A549 (cell line): ENCODE measurements at regions not wholly inside any gene's neighbourhood (a gene's known extent, or its start where the extent isn't known, plus 50 kb on each side); places are given as distances from the start of the nearest gene placed in this dataset.
"Not testable (repeated sequence)": the region's sequence is repeated elsewhere in the genome, so short reads cannot be mapped to it uniquely, and the experiment has no call there.

Experiments used
- ATAC-seq, 2 experiments: fragments of 200-7000 bp in 1 of 2; fragments of >200 bp in 1 of 2; cut with Nextera tagmentation in 1 of 2; cut with Tn5 transposase in 1 of 2; 3 replicates each; pipeline versions ENCODE4 v1.8.0 to v1.9.1; 2018 to 2020; ENCODE audit warnings: mild to moderate bottlenecking in 1 of 2, moderate library complexity in 1 of 2
- CTCF ChIA-PET: fragments of 300-600 bp; sonication (Branson Sonifier 250); formaldehyde crosslinking; extraction: SDS; loops from one replicate; lab custom pipeline; 2021; ENCODE audit warnings: antibody characterized with exemption, inconsistent platforms; lab: Yijun Ruan, JAX
- POLR2A ChIA-PET: fragments of 350-600 bp; formaldehyde crosslinking; extraction: SDS; loops from one replicate; lab custom pipeline; 2021; ENCODE audit warnings: antibody characterized with exemption, inconsistent platforms; lab: Yijun Ruan, JAX
- DNase-seq, 2 experiments: peaks; one replicate each; pipeline versions ENCODE4 v3.0.0 to v3.0.0-alpha.2; 2011 to 2016; ENCODE audit warnings: low read depth in 1 of 2, low spot score in 1 of 2
- FAIRE-seq: peaks from 2 replicates; lab custom pipeline; 2011; peaks lifted over from hg19 to GRCh38; lab: Jason Lieb, UNC
- H3K27ac ChIP-seq, 2 experiments: fragments of >200 bp; sonication (Bioruptor Twin); formaldehyde crosslinking; 3 replicates each; pipeline ENCODE4 v1.5.1; 2016 to 2017
- H3K4me1 ChIP-seq: fragments of >200 bp; sonication (Bioruptor Twin); formaldehyde crosslinking; 3 replicates; pipeline ENCODE4 v1.6.1; 2016
- H3K4me2 ChIP-seq: fragments of >200 bp; sonication (Bioruptor Twin); formaldehyde crosslinking; 3 replicates; pipeline ENCODE4 v1.6.1; 2016
- H3K4me3 ChIP-seq: fragments of >200 bp; sonication (Bioruptor Twin); formaldehyde crosslinking; 3 replicates; pipeline ENCODE4 v1.5.1; 2016
- H3K9me3 ChIP-seq: fragments of >200 bp; sonication (Bioruptor Twin); formaldehyde crosslinking; 3 replicates; pipeline ENCODE4 v1.6.1; 2016
- CBX2 ChIP-seq: fragments of 200-600 bp; sonication (generic); IDR thresholded peaks from 2 replicates; pipeline ENCODE4 v1.6.1; 2016; ENCODE audit warnings: low read depth, mild to moderate bottlenecking, borderline replicate concordance
- CTCF ChIP-seq: fragments of >200 bp; sonication (Bioruptor Twin); formaldehyde crosslinking; IDR thresholded peaks from 3 replicates; pipeline ENCODE4 v1.5.1; 2016
- ESRRA ChIP-seq: fragments of 150-350 bp; IDR thresholded peaks from 2 replicates; pipeline ENCODE4 v1.6.1; 2014; ENCODE audit warnings: mild to moderate bottlenecking, low read length, borderline replicate concordance
- FOSL2 ChIP-seq, 2 experiments: fragments of 450-650 bp in 1 of 2; fragments of >200 bp in 1 of 2; sonication (Bioruptor Twin) in 1 of 2; formaldehyde crosslinking; IDR thresholded peaks; 2 replicates each; pipeline versions ENCODE4 v1.5.0 to v1.6.1; 2016 to 2020; ENCODE audit warnings: mild to moderate bottlenecking in 1 of 2, moderate library complexity in 1 of 2
- HDAC2 ChIP-seq: fragments of 200-600 bp; sonication (generic); IDR thresholded peaks from 2 replicates; pipeline ENCODE4 v1.6.1; 2016
- HES2 ChIP-seq: fragments of >200 bp; sonication (Bioruptor Twin); formaldehyde crosslinking; IDR thresholded peaks from 2 replicates; pipeline ENCODE4 v1.6.1; 2016
- HOXB13 ChIP-seq: fragments of 250-450 bp; sonication (Bioruptor Pico); IDR thresholded peaks from 2 replicates; pipeline ENCODE4 v1.5.0; 2020; ENCODE audit warnings: low read depth, mild to moderate bottlenecking, moderate library complexity
- MAFK ChIP-seq: fragments of 450-650 bp; IDR thresholded peaks from 2 replicates; pipeline ENCODE4 v1.6.1; 2014; ENCODE audit not compliant: partially characterized antibody
- NR3C1 ChIP-seq: fragments of >200 bp; sonication (Bioruptor Twin); formaldehyde crosslinking; IDR thresholded peaks from 3 replicates; pipeline ENCODE4 v1.6.1; 2017
- PBX3 ChIP-seq: IDR thresholded peaks from 2 replicates; pipeline ENCODE4 v1.6.1; 2012
- PHF8 ChIP-seq: fragments of 200-600 bp; sonication (generic); IDR thresholded peaks from 2 replicates; pipeline ENCODE4 v1.6.1; 2016; ENCODE audit warnings: low read depth, mild to moderate bottlenecking, antibody characterized with exemption, moderate library complexity, borderline replicate concordance
- POLR2AphosphoS2 ChIP-seq: conservative IDR thresholded peaks from 2 replicates; pipeline ENCODE4 v1.6.1; 2012; ENCODE audit warnings: low read length, improper control_type of control experiment, inconsistent platforms
- RARB ChIP-seq: fragments of 250-450 bp; sonication (Bioruptor Pico); IDR thresholded peaks from 2 replicates; pipeline ENCODE4 v1.8.0; 2021; ENCODE audit warnings: mild to moderate bottlenecking, moderate library complexity
- REST ChIP-seq: fragments of 200-600 bp; sonication (generic); IDR thresholded peaks from 2 replicates; pipeline ENCODE4 v1.6.1; 2016; ENCODE audit warnings: antibody characterized with exemption, mild to moderate bottlenecking, moderate library complexity
- TP53 ChIP-seq: fragments of 250-450 bp; sonication (Bioruptor Pico); IDR thresholded peaks from 2 replicates; pipeline ENCODE4 v1.5.0; 2021; ENCODE audit warnings: mild to moderate bottlenecking, moderate library complexity
- WGBS: methylation state at CpG from one replicate; pipeline ENCODE4 v1.1.6; 2017; ENCODE audit errors: missing lambda C conversion rate; 5-methylcytosine and 5-hydroxymethylcytosine counted together

- TF ChIP-seq CTCF (no peak), PBX3 (no peak), TP53 (CRISPR knock-in tag) (no peak), ESRRA (no peak)
Measured at GRCh38 chr7:49488573-49488972, 284.9 kb upstream of the VWC2 start (continued).

GRCh38 chr7:49497471-49497870 lies 276.0 kb upstream of the VWC2 start:
- CTCF ChIA-PET, result no interaction called here
- no peak for DNase-seq
- FAIRE-seq, result no peak
- TF ChIP-seq NR3C1 (no peak), CBX2 (no peak), REST (no peak), HDAC2 (no peak)
- POLR2A ChIA-PET, result no interaction called here
- Histone ChIP-seq H3K9me3 (no peaks in the 10 kb centered on the region), H3K4me2 (no peak overlapping the region), H3K27ac (no peak overlapping the region), H3K4me3 (no peak overlapping the region), H3K4me1 (no peaks in the 10 kb centered on the region)
- 25% methylated on average over 6 of the region's 6 CpGs for WGBS
- no peak for ATAC-seq

- H3K9me3 ChIP-seq, result no peaks in the 10 kb centered on the region
- H3K27ac ChIP-seq, result no peak overlapping the region
- ChIA-PET CTCF (no interaction called here), POLR2A (no interaction called here)
- no peaks in the 10 kb centered on the region for H3K4me1 ChIP-seq
- ATAC-seq (no peak), DNase-seq (no peak)
- H3K4me3 ChIP-seq, result no peak overlapping the region
- no peak for TF ChIP-seq HES2
- no peak for TF ChIP-seq HOXB13 (CRISPR knock-in tag)
- no peak for TF ChIP-seq POLR2AphosphoS2
- no peak for TF ChIP-seq PHF8
- TF ChIP-seq CBX2, result no peak
- TF ChIP-seq FOSL2 (IDR thresholded peaks at IDR 0.05), result no peak
- no peak for TF ChIP-seq FOSL2 (CRISPR knock-in tag; IDR thresholded peaks at IDR 0.05)
- no peak for TF ChIP-seq RARB (CRISPR knock-in tag)
- TF ChIP-seq MAFK, result no peak
- TF ChIP-seq, all 56 proteins: peak for 0
- WGBS, result 25% methylated on average over 2 of the region's 2 CpGs
- no peak for FAIRE-seq
- no peak overlapping the region for H3K4me2 ChIP-seq
Measured at GRCh38 chr7:49500741-49501140, 272.7 kb upstream of the VWC2 start.

GRCh38 chr7:49507206-49507605 lies 266.2 kb upstream of the VWC2 start:
- WGBS, result 4% methylated on average over 2 of the region's 2 CpGs
- POLR2A ChIA-PET, ATAC-seq, H3K4me3 ChIP-seq, H3K4me1 ChIP-seq, CTCF ChIA-PET, H3K4me2 ChIP-seq, H3K9me3 ChIP-seq, DNase-seq, H3K27ac ChIP-seq: not testable (repeated sequence)
- FAIRE-seq, result peak; percentile 90
